Activated CD4-positive, alpha-beta memory T cell treated with anti-CD3 and anti-CD28 coated beads, Interleukin-2, amount 10 ng/mL, durations not matched to agents 7 days and 5 days (primary cell): ENCODE measurements at regions not wholly inside any gene's neighbourhood (a gene's known extent, or its start where the extent isn't known, plus 50 kb on each side); places are given as distances from the start of the nearest gene placed in this dataset.
"Not testable (repeated sequence)": the region's sequence is repeated elsewhere in the genome, so short reads cannot be mapped to it uniquely, and the experiment has no call there.

Source experiments
- CTCF ChIA-PET: fragments of 350-600 bp; sonication (Branson Sonifier 250); formaldehyde crosslinking; loops from one replicate; lab custom pipeline; 2021; ENCODE audit warnings: antibody characterized with exemption, inconsistent platforms; lab: Charles Lee
- POLR2A ChIA-PET: fragments of 350-600 bp; sonication (Branson Sonifier 250); formaldehyde crosslinking; loops from one replicate; lab custom pipeline; 2021; ENCODE audit warnings: antibody characterized with exemption; lab: Charles Lee
- DNase-seq: peaks from one replicate; pipeline ENCODE4 v3.0.0-alpha.2; 2020
- H3K27ac Mint-ChIP-seq: one replicate; pipeline ENCODE4 v1.8.0; 2021; ENCODE audit warnings: mild to moderate bottlenecking, mixed read lengths
- H3K27me3 Mint-ChIP-seq: one replicate; pipeline ENCODE4 v1.8.0; 2021; ENCODE audit warnings: mixed read lengths
- H3K36me3 Mint-ChIP-seq: one replicate; pipeline ENCODE4 v1.8.0; 2021; ENCODE audit warnings: low read depth, mixed read lengths
- H3K4me1 Mint-ChIP-seq: one replicate; pipeline ENCODE4 v1.8.0; 2021; ENCODE audit warnings: mixed read lengths
- H3K4me3 Mint-ChIP-seq: one replicate; pipeline ENCODE4 v1.8.0; 2021; ENCODE audit warnings: mild to moderate bottlenecking, mixed read lengths
- H3K9me3 Mint-ChIP-seq: one replicate; pipeline ENCODE4 v1.8.0; 2021; ENCODE audit warnings: mixed read lengths

- no peak for DNase-seq
- ChIA-PET CTCF (no interaction called here), POLR2A (no interaction called here)
- Mint-ChIP-seq H3K27me3 (peaks cover 8% of the 10 kb centered on the region), H3K36me3 (no peaks in the 10 kb centered on the region), H3K4me3 (no peak overlapping the region), H3K9me3 (no peaks in the 10 kb centered on the region), H3K27ac (no peak overlapping the region), H3K4me1 (no peaks in the 10 kb centered on the region)
These were observed 307.3 kb downstream of the RAPGEF2 start for GRCh38 chr4:159410076-159410777.

- no peaks in the 10 kb centered on the region for H3K36me3 Mint-ChIP-seq
- ChIA-PET CTCF (no interaction called here), POLR2A (no interaction called here)
- H3K27ac Mint-ChIP-seq = no peak overlapping the region
- H3K4me1 Mint-ChIP-seq = no peaks in the 10 kb centered on the region
- no peaks in the 10 kb centered on the region for H3K9me3 Mint-ChIP-seq
- DNase-seq = no peak
- peaks cover 8% of the 10 kb centered on the region for H3K27me3 Mint-ChIP-seq
- no peak overlapping the region for H3K4me3 Mint-ChIP-seq
These were observed 308.0 kb downstream of the RAPGEF2 start for GRCh38 chr4:159410891-159411290.

GRCh38 chr4:159413306-159413943, 310.5 kb downstream of the RAPGEF2 start:
- CTCF ChIA-PET = no interaction called here
- Mint-ChIP-seq H3K4me3 (no peak overlapping the region), H3K4me1 (no peaks in the 10 kb centered on the region), H3K36me3 (no peaks in the 10 kb centered on the region), H3K27me3 (peaks cover 10% of the 10 kb centered on the region), H3K9me3 (no peaks in the 10 kb centered on the region), H3K27ac (no peak overlapping the region)
- POLR2A ChIA-PET = no interaction called here
- no peak for DNase-seq

GRCh38 chr4:159414305-159414704, 311.4 kb downstream of the RAPGEF2 start:
- H3K9me3 Mint-ChIP-seq = no peaks in the 10 kb centered on the region
- no peaks in the 10 kb centered on the region for H3K4me1 Mint-ChIP-seq
- H3K27ac Mint-ChIP-seq = no peak overlapping the region
- H3K36me3 Mint-ChIP-seq = no peaks in the 10 kb centered on the region
- POLR2A ChIA-PET = no interaction called here
- H3K27me3 Mint-ChIP-seq = peaks cover 11% of the 10 kb centered on the region
- H3K4me3 Mint-ChIP-seq = no peak overlapping the region
- CTCF ChIA-PET = no interaction called here
- no peak for DNase-seq

- H3K4me3 Mint-ChIP-seq = no peak overlapping the region
- H3K4me1 Mint-ChIP-seq = no peaks in the 10 kb centered on the region
- ChIA-PET POLR2A (no interaction called here), CTCF (no interaction called here)
- H3K27ac Mint-ChIP-seq = no peak overlapping the region
- peaks cover 2% of the 10 kb centered on the region for H3K9me3 Mint-ChIP-seq
- DNase-seq = no peak
- H3K36me3 Mint-ChIP-seq = no peaks in the 10 kb centered on the region
- H3K27me3 Mint-ChIP-seq = peaks cover 8% of the 10 kb centered on the region
These were observed 313.2 kb downstream of the RAPGEF2 start for GRCh38 chr4:159416073-159416472.

GRCh38 chr4:159416996-159417395, 314.1 kb downstream of the RAPGEF2 start:
- Mint-ChIP-seq H3K27ac (no peak overlapping the region), H3K4me1 (no peaks in the 10 kb centered on the region), H3K27me3 (peaks cover 7% of the 10 kb centered on the region), H3K36me3 (no peaks in the 10 kb centered on the region), H3K9me3 (peaks cover 2% of the 10 kb centered on the region), H3K4me3 (no peak overlapping the region)
- ChIA-PET POLR2A (no interaction called here), CTCF (no interaction called here)
- no peak for DNase-seq

GRCh38 chr4:159420162-159421057, 317.5 kb downstream of the RAPGEF2 start:
- H3K27me3 Mint-ChIP-seq = peaks cover 4% of the 10 kb centered on the region
- peaks cover 2% of the 10 kb centered on the region for H3K9me3 Mint-ChIP-seq
- DNase-seq = no peak
- CTCF ChIA-PET = no interaction called here
- no peaks in the 10 kb centered on the region for H3K4me1 Mint-ChIP-seq
- POLR2A ChIA-PET = no interaction called here
- H3K36me3 Mint-ChIP-seq = no peaks in the 10 kb centered on the region
- no peak overlapping the region for H3K27ac Mint-ChIP-seq
- no peak overlapping the region for H3K4me3 Mint-ChIP-seq

GRCh38 chr4:159421058-159421419, 318.2 kb downstream of the RAPGEF2 start:
- CTCF ChIA-PET, H3K36me3 Mint-ChIP-seq, H3K27ac Mint-ChIP-seq, H3K27me3 Mint-ChIP-seq, H3K9me3 Mint-ChIP-seq, POLR2A ChIA-PET, H3K4me3 Mint-ChIP-seq, DNase-seq, H3K4me1 Mint-ChIP-seq: not testable (repeated sequence)

GRCh38 chr4:159422019-159422418, 319.1 kb downstream of the RAPGEF2 start:
- CTCF ChIA-PET = no interaction called here

GRCh38 chr4:159422626-159423025, 319.7 kb downstream of the RAPGEF2 start:
- peaks cover 2% of the 10 kb centered on the region for H3K27me3 Mint-ChIP-seq
- POLR2A ChIA-PET = no interaction called here
- DNase-seq = no peak
- peaks cover 2% of the 10 kb centered on the region for H3K4me1 Mint-ChIP-seq
- CTCF ChIA-PET = no interaction called here
- peaks cover 2% of the 10 kb centered on the region for H3K9me3 Mint-ChIP-seq
- no peak overlapping the region for H3K4me3 Mint-ChIP-seq
- H3K36me3 Mint-ChIP-seq = no peaks in the 10 kb centered on the region
- H3K27ac Mint-ChIP-seq = no peak overlapping the region

More at GRCh38 chr4:159422019-159422418, 319.1 kb downstream of the RAPGEF2 start:
- Mint-ChIP-seq H3K36me3 (no peaks in the 10 kb centered on the region), H3K4me3 (no peak overlapping the region), H3K9me3 (peaks cover 2% of the 10 kb centered on the region), H3K4me1 (no peaks in the 10 kb centered on the region), H3K27me3 (peaks cover 4% of the 10 kb centered on the region), H3K27ac (no peak overlapping the region)
- no peak for DNase-seq
- POLR2A ChIA-PET = no interaction called here

- DNase-seq = no peak
- CTCF ChIA-PET = no interaction called here
- Mint-ChIP-seq H3K9me3 (no peaks in the 10 kb centered on the region), H3K27ac (no peak overlapping the region), H3K4me3 (no peak overlapping the region), H3K4me1 (peaks cover 2% of the 10 kb centered on the region), H3K27me3 (peaks cover 13% of the 10 kb centered on the region), H3K36me3 (no peaks in the 10 kb centered on the region)
- POLR2A ChIA-PET = no interaction called here
These were observed 322.9 kb downstream of the RAPGEF2 start for GRCh38 chr4:159425737-159426305.

- CTCF ChIA-PET = no interaction called here
- POLR2A ChIA-PET = no interaction called here
- DNase-seq = no peak
- Mint-ChIP-seq H3K4me1 (peaks cover 2% of the 10 kb centered on the region), H3K27ac (no peak overlapping the region), H3K36me3 (no peaks in the 10 kb centered on the region), H3K4me3 (no peak overlapping the region), H3K9me3 (no peaks in the 10 kb centered on the region), H3K27me3 (peaks cover 15% of the 10 kb centered on the region)
These were observed 325.4 kb downstream of the RAPGEF2 start for GRCh38 chr4:159428293-159428692.
